CD4-positive, alpha-beta T cell (primary cell): ENCODE measurements at regions not wholly inside any gene's neighbourhood (a gene's known extent, or its start where the extent isn't known, plus 50 kb on each side); places are given as distances from the start of the nearest gene placed in this dataset.

Experiments used
- ATAC-seq: fragments of 200-7000 bp; cut with Tn5 transposase; one replicate; pipeline ENCODE4 v1.10.0; 2022; ENCODE audit warnings: mild to moderate bottlenecking; ENCODE audit not compliant: poor library complexity
- CTCF ChIA-PET: fragments of 350-600 bp; sonication (Branson Sonifier 250); formaldehyde crosslinking; loops from one replicate; lab custom pipeline; 2021; ENCODE audit warnings: antibody characterized with exemption, inconsistent platforms; lab: Charles Lee
- POLR2A ChIA-PET: fragments of 350-600 bp; sonication (Branson Sonifier 250); formaldehyde crosslinking; loops from one replicate; lab custom pipeline; 2021; ENCODE audit warnings: antibody characterized with exemption, inconsistent platforms; lab: Charles Lee
- DNase-seq, 14 experiments: peaks; one replicate each; pipeline ENCODE4 v3.0.0-alpha.2; 2013 to 2020; ENCODE audit warnings: mixed read lengths in 2 of 14
- H3K27ac ChIP-seq, 2 donors: one replicate each; pipeline versions ENCODE4 v1.5.1 to v1.7.0; 2013; ENCODE audit warnings: low read length in 2 of 2, low read depth in 1 of 2, mild to moderate bottlenecking in 1 of 2
- H3K27me3 ChIP-seq, 2 experiments: 1 replicate in 1 of 2; 2 replicates in 1 of 2; pipeline versions ENCODE4 v1.6.1 to v1.7.0; 2013; ENCODE audit warnings: low read length in 2 of 2, control low read depth in 1 of 2, mild to moderate bottlenecking in 1 of 2, moderate library complexity in 1 of 2; ENCODE audit not compliant: insufficient read depth in 2 of 2, control insufficient read depth in 1 of 2
- H3K36me3 ChIP-seq: one replicate; pipeline ENCODE4 v1.6.1; 2013; ENCODE audit warnings: low read length, control low read depth; ENCODE audit not compliant: insufficient read depth
- H3K4me1 ChIP-seq: one replicate; pipeline ENCODE4 v1.6.1; 2013; ENCODE audit warnings: low read length, control low read depth; ENCODE audit not compliant: insufficient read depth
- H3K4me3 ChIP-seq: one replicate; pipeline ENCODE4 v1.5.1; 2013; ENCODE audit warnings: mild to moderate bottlenecking, low read length, moderate library complexity
- H3K9me3 ChIP-seq, 2 experiments: 1 replicate in 1 of 2; 2 replicates in 1 of 2; pipeline versions ENCODE4 v1.6.1 to v1.7.0; 2013; ENCODE audit warnings: low read length in 2 of 2, mild to moderate bottlenecking in 2 of 2, control low read depth in 1 of 2, moderate library complexity in 1 of 2; ENCODE audit not compliant: control insufficient read depth in 1 of 2, insufficient read depth in 1 of 2
- H3K27ac Mint-ChIP-seq: one replicate; pipeline ENCODE4 v1.8.0; 2020; ENCODE audit warnings: mixed read lengths
- H3K27me3 Mint-ChIP-seq: one replicate; pipeline ENCODE4 v1.8.0; 2021; ENCODE audit warnings: mixed read lengths
- H3K36me3 Mint-ChIP-seq: one replicate; pipeline ENCODE4 v1.8.0; 2021; ENCODE audit warnings: low read depth, mixed read lengths
- H3K4me1 Mint-ChIP-seq: one replicate; pipeline ENCODE4 v1.8.0; 2021; ENCODE audit warnings: low read depth, mixed read lengths
- H3K4me3 Mint-ChIP-seq: one replicate; pipeline ENCODE4 v1.8.0; 2020; ENCODE audit warnings: mild to moderate bottlenecking, mixed read lengths
- H3K9me3 Mint-ChIP-seq: one replicate; pipeline ENCODE4 v1.8.0; 2020; ENCODE audit warnings: mixed read lengths
- CTCF ChIP-seq: fragments of 200-600 bp; IDR thresholded peaks from one replicate; pipeline ENCODE4 v1.8.0; 2022; ENCODE audit warnings: antibody characterized with exemption, mild to moderate bottlenecking
- intact Hi-C, 2 experiments: fragments of 100-400 bp; cut with DNase I in 1 of 2; cut with micrococcal nuclease in 1 of 2; formaldehyde crosslinking; loops; one replicate each; pipeline versions ENCODE4 v1.15.1 to v1.9.0; 2023 to 2025; cut with DNase I, micrococcal nuclease

GRCh38 chrY:21175505-21175904 lies 335.6 kb upstream of the RBMY1B start:
- POLR2A ChIA-PET = interaction anchor here (1.4 kb wide), 1 partner anchor 84 kb away, joined by 6 read pairs; no protein-coding TSS in a partner anchor
- Mint-ChIP-seq H3K27me3 (no peaks in the 10 kb centered on the region), H3K4me3 (no peak overlapping the region), H3K27ac (peak overlapping the region; percentile 77), H3K9me3 (no peaks in the 10 kb centered on the region), H3K36me3 (peaks cover 22% of the 10 kb centered on the region), H3K4me1 (peaks cover 30% of the 10 kb centered on the region)
- Histone ChIP-seq H3K27me3 (no peaks in the 10 kb centered on the region), H3K9me3 (no peaks in the 10 kb centered on the region), H3K4me1 (peaks cover 5% of the 10 kb centered on the region), H3K27ac (no peak overlapping the region), H3K4me3 (no peak overlapping the region), H3K36me3 (no peaks in the 10 kb centered on the region)
- no peak for DNase-seq
- intact Hi-C loops = loop anchor here in 1 of 2 experiments (10.0 kb wide), 1 partner anchor 101 kb away; no protein-coding TSS in a partner anchor
- no peak for ATAC-seq
- no peak for TF ChIP-seq CTCF
- CTCF ChIA-PET = no interaction called here

- H3K27me3 Mint-ChIP-seq = no peaks in the 10 kb centered on the region
- TF ChIP-seq CTCF = no peak
- Histone ChIP-seq H3K27ac (no peak overlapping the region), H3K4me3 (no peak overlapping the region), H3K4me1 (peaks cover 11% of the 10 kb centered on the region), H3K36me3 (no peaks in the 10 kb centered on the region), H3K9me3 (no peaks in the 10 kb centered on the region), H3K27me3 (no peaks in the 10 kb centered on the region)
- H3K27ac Mint-ChIP-seq = peak overlapping the region; percentile 77
- ChIA-PET POLR2A (interaction anchor here (1.0 kb wide), 1 partner anchor 76 kb away, joined by 4 read pairs; no protein-coding TSS in a partner anchor), CTCF (no interaction called here)
- peaks cover 40% of the 10 kb centered on the region for H3K4me1 Mint-ChIP-seq
- DNase-seq (peak in 1 of 14 experiments; percentile 9), ATAC-seq (no peak)
- intact Hi-C loops = loop anchor here in 1 of 2 experiments (10.0 kb wide), 1 partner anchor 103 kb away; no protein-coding TSS in a partner anchor
- no peak overlapping the region for H3K4me3 Mint-ChIP-seq
- H3K36me3 Mint-ChIP-seq = peaks cover 7% of the 10 kb centered on the region
- H3K9me3 Mint-ChIP-seq = no peaks in the 10 kb centered on the region
These were observed 333.8 kb upstream of the RBMY1B start for GRCh38 chrY:21177306-21177800.

DNA sequence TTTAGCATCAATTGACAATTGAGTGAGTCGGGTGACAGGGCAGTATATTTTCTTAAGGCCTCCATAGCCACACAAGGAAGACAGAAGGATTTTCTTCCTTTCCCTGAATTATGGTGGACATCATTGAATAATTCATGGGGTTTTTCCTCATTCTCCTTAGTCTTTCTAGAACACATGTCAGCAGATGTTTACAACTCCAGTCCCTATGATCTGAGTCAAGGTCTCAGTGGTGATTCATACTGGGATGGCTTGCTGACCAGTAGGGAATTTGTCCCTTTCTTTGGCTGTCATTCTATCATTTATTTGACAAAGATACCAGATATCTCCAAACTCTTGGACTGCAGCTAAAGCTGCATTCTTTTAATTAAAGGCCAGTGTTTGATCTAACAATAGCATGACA lies 332.9 kb upstream of the RBMY1B start:
- H3K4me1 ChIP-seq = peaks cover 11% of the 10 kb centered on the region
- ChIA-PET POLR2A (interaction anchor here (1.0 kb wide), 2 partner anchors 75 to 77 kb away, joined by 4 to 5 read pairs; no protein-coding TSS in a partner anchor), CTCF (no interaction called here)
- no peak overlapping the region for H3K27ac ChIP-seq
- no peaks in the 10 kb centered on the region for H3K27me3 ChIP-seq
- no peak overlapping the region for H3K4me3 ChIP-seq
- peaks cover 0 to 3% of the 10 kb centered on the region in 2 experiments for H3K9me3 ChIP-seq
- ATAC-seq (no peak), DNase-seq (no peak)
- H3K36me3 ChIP-seq = no peaks in the 10 kb centered on the region
- Mint-ChIP-seq H3K27me3 (no peaks in the 10 kb centered on the region), H3K36me3 (no peaks in the 10 kb centered on the region), H3K4me1 (peaks cover 40% of the 10 kb centered on the region), H3K27ac (peak overlapping the region; percentile 47), H3K4me3 (no peak overlapping the region), H3K9me3 (no peaks in the 10 kb centered on the region)
- intact Hi-C loops = loop anchor here in 1 of 2 experiments (10.0 kb wide), 1 partner anchor 103 kb away; no protein-coding TSS in a partner anchor
- no peak for TF ChIP-seq CTCF
